Neuronal stem cell (in vitro differentiated cells): ENCODE measurements at regions not wholly inside any gene's neighbourhood (a gene's known extent, or its start where the extent isn't known, plus 50 kb on each side); places are given as distances from the start of the nearest gene placed in this dataset.
"Not testable (repeated sequence)": the region's sequence is repeated elsewhere in the genome, so short reads cannot be mapped to it uniquely, and the experiment has no call there.

Experiments
- DNase-seq: peaks from one replicate; pipeline ENCODE4 v3.0.0-alpha.2; 2013; ENCODE audit warnings: low spot score
- H2AFZ ChIP-seq: one replicate; pipeline ENCODE4 v1.6.1; 2013; ENCODE audit warnings: mild to moderate bottlenecking, low read length, inconsistent platforms
- H2AK5ac ChIP-seq: 2 replicates; pipeline ENCODE4 v1.6.1; 2013; ENCODE audit warnings: low read depth, mild to moderate bottlenecking, inconsistent platforms, low read length, moderate library complexity, mixed read lengths
- H2BK120ac ChIP-seq: 2 replicates; pipeline ENCODE4 v1.6.1; 2013; ENCODE audit warnings: low read depth, mild to moderate bottlenecking, inconsistent platforms, low read length, moderate library complexity, mixed read lengths
- H2BK12ac ChIP-seq: one replicate; pipeline ENCODE4 v1.6.1; 2013; ENCODE audit warnings: low read length, inconsistent platforms
- H2BK15ac ChIP-seq: 2 replicates; pipeline ENCODE4 v1.6.1; 2013; ENCODE audit warnings: mild to moderate bottlenecking, low read length, inconsistent platforms, mixed read lengths
- H2BK5ac ChIP-seq: one replicate; pipeline ENCODE4 v1.6.1; 2013; ENCODE audit warnings: inconsistent platforms, mild to moderate bottlenecking, low read length, moderate library complexity
- H3K14ac ChIP-seq: one replicate; pipeline ENCODE4 v1.6.1; 2013; ENCODE audit warnings: low read length, inconsistent platforms
- H3K18ac ChIP-seq: 2 replicates; pipeline ENCODE4 v1.6.1; 2013; ENCODE audit warnings: low read length, inconsistent platforms
- H3K23ac ChIP-seq: 2 replicates; pipeline ENCODE4 v1.6.1; 2013; ENCODE audit warnings: low read depth, mild to moderate bottlenecking, mixed read lengths, low read length, inconsistent platforms; ENCODE audit not compliant: poor library complexity
- H3K27ac ChIP-seq: replicated peaks from 3 replicates; pipeline ENCODE4 v1.5.1; 2013; ENCODE audit warnings: low read length, inconsistent platforms
- H3K27me3 ChIP-seq, 3 experiments: 2 replicates each; pipeline ENCODE4 v1.6.1; 2013; ENCODE audit warnings: low read length in 3 of 3, mild to moderate bottlenecking in 2 of 3, inconsistent platforms in 1 of 3, low read depth in 1 of 3, mixed read lengths in 1 of 3, moderate library complexity in 1 of 3; ENCODE audit not compliant: control insufficient read depth in 3 of 3, insufficient read depth in 3 of 3
- H3K36me3 ChIP-seq, 2 donors: replicated peaks in 1 of 2; 2 replicates each; pipeline ENCODE4 v1.6.1; 2013; ENCODE audit warnings: low read length in 2 of 2; ENCODE audit not compliant: control insufficient read depth in 2 of 2, insufficient read depth in 2 of 2
- H3K4ac ChIP-seq: 2 replicates; pipeline ENCODE4 v1.6.1; 2013; ENCODE audit warnings: inconsistent platforms, mild to moderate bottlenecking, low read length, moderate library complexity
- H3K4me1 ChIP-seq, 2 donors: 1 replicate in 1 of 2; 2 replicates in 1 of 2; pipeline ENCODE4 v1.6.1; 2013; ENCODE audit warnings: low read length in 2 of 2, low read depth in 1 of 2; ENCODE audit not compliant: control insufficient read depth in 2 of 2, insufficient read depth in 1 of 2
- H3K4me2 ChIP-seq: one replicate; pipeline ENCODE4 v1.6.1; 2013; ENCODE audit warnings: mild to moderate bottlenecking, low read length, inconsistent platforms; ENCODE audit not compliant: insufficient read depth, poor library complexity, severe bottlenecking
- H3K4me3 ChIP-seq, 2 donors: 2 replicates each; pipeline ENCODE4 v1.5.1; 2013; ENCODE audit warnings: low read length in 2 of 2, mild to moderate bottlenecking in 2 of 2, inconsistent platforms in 1 of 2, moderate library complexity in 1 of 2
- H3K79me1 ChIP-seq: one replicate; pipeline ENCODE4 v1.6.1; 2013; ENCODE audit warnings: low read depth, mild to moderate bottlenecking, inconsistent platforms, low read length, moderate library complexity
- H3K9ac ChIP-seq: one replicate; pipeline ENCODE4 v1.6.1; 2013; ENCODE audit warnings: mild to moderate bottlenecking, low read depth, low read length, inconsistent platforms; ENCODE audit not compliant: poor library complexity
- H3K9me3 ChIP-seq, 2 donors: replicated peaks in 1 of 2; 2 replicates each; pipeline versions ENCODE3 to v1.6.1; 2013; ENCODE audit warnings: low read length in 2 of 2, mild to moderate bottlenecking in 2 of 2, inconsistent platforms in 1 of 2, low read depth in 1 of 2, mixed read lengths in 1 of 2, moderate library complexity in 1 of 2; ENCODE audit not compliant: control insufficient read depth in 2 of 2, insufficient read depth in 1 of 2
- H4K8ac ChIP-seq: one replicate; pipeline ENCODE4 v1.6.1; 2013; ENCODE audit warnings: low read depth, mild to moderate bottlenecking, inconsistent platforms, low read length, moderate library complexity
- H4K91ac ChIP-seq: one replicate; pipeline ENCODE4 v1.6.1; 2013; ENCODE audit warnings: low read length, low read depth, mild to moderate bottlenecking, inconsistent platforms; ENCODE audit not compliant: poor library complexity
- WGBS, 2 donors: extraction: QIAGEN DNeasy Blood & Tissue Kit; methylation state at CpG; one replicate each; pipeline ENCODE4 v1.1.7; 2013; ENCODE audit warnings: missing lambda C conversion rate in 2 of 2, mixed read lengths in 1 of 2; ENCODE audit not compliant: insufficient read length in 2 of 2, insufficient replicate concordance in 1 of 2; ENCODE audit errors: extremely low coverage in 2 of 2; 5-methylcytosine and 5-hydroxymethylcytosine counted together

GRCh38 chr2:234168605-234169570, 118.4 kb downstream of the SPP2 start:
- H3K9ac ChIP-seq, H3K18ac ChIP-seq, H4K91ac ChIP-seq, H2AK5ac ChIP-seq, H3K14ac ChIP-seq, H3K79me1 ChIP-seq, H2AFZ ChIP-seq, H3K23ac ChIP-seq, H3K36me3 ChIP-seq, H3K4me2 ChIP-seq, H2BK5ac ChIP-seq, H4K8ac ChIP-seq, DNase-seq, H3K4me3 ChIP-seq, H3K27ac ChIP-seq, H3K27me3 ChIP-seq, H2BK12ac ChIP-seq, H3K4ac ChIP-seq, H3K9me3 ChIP-seq, H2BK15ac ChIP-seq, H2BK120ac ChIP-seq: not testable (repeated sequence)
- WGBS, 2 donors: 100% methylated on average over 2 of the region's 8 CpGs; no CpG with 5 or more reads in 1 of the 2 donors
- peaks cover 0 to 11% of the 10 kb centered on the region in 2 donors for H3K4me1 ChIP-seq

DNA sequence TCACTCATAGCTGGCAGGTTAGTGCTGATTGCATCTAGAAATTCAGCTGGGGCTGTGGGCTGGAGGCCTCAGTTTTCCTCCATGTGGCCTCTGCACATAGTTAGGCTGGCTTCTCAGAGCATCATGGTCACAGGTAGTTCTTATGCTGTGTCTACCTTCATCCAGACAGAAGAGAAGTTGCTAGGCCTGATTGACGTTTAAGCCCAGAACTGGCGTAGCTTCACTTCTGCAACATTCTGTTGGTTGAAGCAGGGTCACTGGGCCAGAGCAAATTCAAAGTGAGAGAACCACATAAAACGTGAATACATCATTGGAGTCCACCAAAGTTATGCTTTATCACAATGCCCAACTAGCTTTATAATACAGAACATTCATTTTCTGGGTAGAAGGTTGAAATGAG, 116.0 kb downstream of the SPP2 start:
- Histone ChIP-seq H3K18ac (no peak overlapping the region), H4K91ac (no peak overlapping the region), H2AFZ (no peak overlapping the region), H3K9me3 (peaks cover 0 to 3% of the 10 kb centered on the region in 2 donors), H3K27ac (no peak overlapping the region), H3K4me2 (no peak overlapping the region), H2BK120ac (no peak overlapping the region), H3K23ac (no peak overlapping the region), H2AK5ac (no peak overlapping the region), H3K4me3 (no peak overlapping the region), H3K79me1 (no peaks in the 10 kb centered on the region), H3K14ac (no peak overlapping the region), H2BK5ac (no peak overlapping the region), H3K4me1 (peaks cover 0 to 11% of the 10 kb centered on the region in 2 donors), H4K8ac (no peak overlapping the region), H3K4ac (no peak overlapping the region), H3K27me3 (no peaks in the 10 kb centered on the region), H3K9ac (no peak overlapping the region), H2BK12ac (no peak overlapping the region), H2BK15ac (no peak overlapping the region), H3K36me3 (no peaks in the 10 kb centered on the region)
- DNase-seq: no peak
- WGBS, 2 donors: no CpG with 5 or more reads among the region's 3 CpGs

- Histone ChIP-seq H2BK120ac (no peak overlapping the region), H3K27ac (no peak overlapping the region), H3K79me1 (no peaks in the 10 kb centered on the region), H3K9ac (no peak overlapping the region), H3K4me1 (peaks cover 0 to 11% of the 10 kb centered on the region in 2 donors), H3K14ac (no peak overlapping the region), H3K9me3 (peaks cover 0 to 3% of the 10 kb centered on the region in 2 donors), H3K36me3 (no peaks in the 10 kb centered on the region), H4K91ac (no peak overlapping the region), H3K27me3 (no peaks in the 10 kb centered on the region), H3K4ac (no peak overlapping the region), H2AFZ (no peak overlapping the region), H2AK5ac (no peak overlapping the region), H2BK5ac (no peak overlapping the region), H3K4me3 (no peak overlapping the region), H3K18ac (no peak overlapping the region), H3K23ac (no peak overlapping the region), H4K8ac (no peak overlapping the region), H3K4me2 (no peak overlapping the region), H2BK15ac (no peak overlapping the region), H2BK12ac (no peak overlapping the region)
- WGBS, 2 donors: no CpG with 5 or more reads among the region's 5 CpGs
- DNase-seq: no peak
Measured at GRCh38 chr2:234165421-234165820, 114.9 kb downstream of the SPP2 start.
